T-helper 9 cell (primary cell): ENCODE measurements at regions not wholly inside any gene's neighbourhood (a gene's known extent, or its start where the extent isn't known, plus 50 kb on each side); places are given as distances from the start of the nearest gene placed in this dataset.

Experiments used
- DNase-seq: peaks from one replicate; pipeline ENCODE4 v3.0.0-alpha.2; 2020

GRCh38 chr18:11259469-11260150 is 110.2 kb upstream of the PIEZO2 start:
- DNase-seq = no peak

DNA sequence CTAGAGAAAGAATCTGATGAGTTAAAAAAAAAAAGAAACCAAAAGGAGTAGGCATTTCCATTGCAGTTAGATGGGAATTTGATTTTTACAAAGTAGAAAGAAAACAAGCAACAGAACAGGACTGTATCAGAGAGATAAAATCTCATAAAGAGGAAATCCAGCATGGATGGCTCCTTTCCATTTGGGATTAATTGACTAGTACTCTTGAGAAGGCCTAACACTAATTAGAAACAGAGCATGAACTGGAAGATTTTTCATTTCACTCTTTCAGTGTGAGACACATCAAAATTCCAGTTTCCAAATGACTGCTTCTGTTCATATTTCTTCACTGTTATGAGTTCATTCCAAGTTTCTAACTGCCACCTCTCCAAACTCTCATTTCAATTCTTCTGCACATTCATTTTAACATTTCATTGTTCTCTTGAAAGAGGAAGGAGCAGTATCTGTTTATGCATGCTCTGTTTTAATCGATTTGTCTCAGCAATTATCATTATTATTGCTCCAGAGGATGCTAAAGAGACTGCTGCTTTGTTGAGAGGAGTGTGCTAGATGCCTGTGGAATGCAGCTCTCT is 108.8 kb upstream of the PIEZO2 start:
- no peak for DNase-seq

GRCh38 chr18:11256251-11256650 is 106.9 kb upstream of the PIEZO2 start:
- DNase-seq = no peak

DNA sequence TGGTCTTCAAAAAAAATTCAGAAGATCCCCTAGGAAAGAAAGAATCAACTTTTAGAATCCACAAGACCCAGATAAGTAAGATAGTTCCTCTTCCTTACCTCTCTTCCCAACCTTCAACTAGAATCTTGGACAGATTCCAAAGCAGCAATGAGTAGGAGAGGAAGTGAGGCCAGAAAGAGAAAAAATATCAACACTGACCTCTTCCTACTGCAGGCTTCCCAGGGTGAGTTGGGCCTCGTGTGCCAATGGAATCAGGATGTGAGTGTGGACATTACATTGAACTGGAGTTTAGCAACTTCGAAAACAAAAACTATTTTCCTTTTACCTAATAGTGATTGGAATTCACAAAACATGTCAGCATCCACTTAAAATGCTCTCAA is 102.5 kb upstream of the PIEZO2 start:
- no peak for DNase-seq

DNA sequence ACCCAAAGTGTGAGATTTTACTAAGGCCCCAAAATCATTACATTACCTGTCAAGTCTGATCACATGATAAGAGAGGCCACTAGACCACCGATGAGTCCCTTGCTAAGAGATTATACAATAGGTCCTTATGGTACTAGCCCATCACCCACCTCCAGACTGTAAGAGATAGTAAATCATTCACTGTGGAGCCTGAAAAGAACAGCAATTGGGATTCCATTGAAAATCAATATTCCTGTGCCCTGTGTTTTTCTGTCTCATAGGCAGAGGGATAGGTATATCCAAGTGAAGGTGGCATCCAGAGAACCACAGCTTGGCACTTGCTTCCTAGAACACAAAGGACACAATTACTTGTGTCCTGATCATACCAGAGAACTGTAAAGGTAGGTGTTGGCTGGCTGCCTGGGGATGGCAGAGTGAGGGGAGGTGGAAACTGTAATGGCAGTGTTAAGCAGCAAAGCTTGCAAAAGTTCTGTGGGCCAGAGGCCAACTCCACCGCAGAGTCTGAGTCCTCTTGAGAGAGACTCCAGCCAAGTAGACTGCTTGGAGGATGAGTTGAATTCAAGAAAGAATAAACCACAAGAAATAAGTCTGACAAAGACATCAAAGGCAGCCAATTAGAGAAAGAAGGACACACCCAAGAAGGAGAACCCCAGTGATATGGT is 102.0 kb upstream of the PIEZO2 start:
- DNase-seq = no peak

- no peak for DNase-seq
Observed at GRCh38 chr18:11249391-11249790, 100.0 kb upstream of the PIEZO2 start.

DNA sequence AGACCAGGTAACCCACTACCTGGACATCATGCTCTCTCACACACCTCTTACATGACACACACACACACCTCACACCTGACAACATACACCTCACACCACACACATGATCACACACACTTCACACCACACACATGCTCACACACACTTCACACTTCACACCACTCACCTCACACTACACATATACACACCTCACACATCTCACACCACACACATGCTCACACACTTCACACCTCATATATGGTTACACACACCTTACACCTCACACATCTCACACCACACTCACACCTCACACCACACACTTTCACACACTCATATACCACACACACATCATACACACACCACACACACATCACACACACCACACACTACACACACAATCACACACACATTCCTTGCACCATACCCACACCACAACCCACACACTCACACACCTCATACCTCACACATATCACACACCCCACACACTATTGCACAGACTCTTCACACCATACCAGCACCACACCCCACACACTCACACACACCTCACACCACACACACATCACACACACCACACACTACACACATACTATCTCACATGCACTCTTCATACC is 98.1 kb upstream of the PIEZO2 start:
- no peak for DNase-seq

- DNase-seq = no peak
Observed at GRCh38 chr18:11246495-11247300, 97.3 kb upstream of the PIEZO2 start.

DNA sequence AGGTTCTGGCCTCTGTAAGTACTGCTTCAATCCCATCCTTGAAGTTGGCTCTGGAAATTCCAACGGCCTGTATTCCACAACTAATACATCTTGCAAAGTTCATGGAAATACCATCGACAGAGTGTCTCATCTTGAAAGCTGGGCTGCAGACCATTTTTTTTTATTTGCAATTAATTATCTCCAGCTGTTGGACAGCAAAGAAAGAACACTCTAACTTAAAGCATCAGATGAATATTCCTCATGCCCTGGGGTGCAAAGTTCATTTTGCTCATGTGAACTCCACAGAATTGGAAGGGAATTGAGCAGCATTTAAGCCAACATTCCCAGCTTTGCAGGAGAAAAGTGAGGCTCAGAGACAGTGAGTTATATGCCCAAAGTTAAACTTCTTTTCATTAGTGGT is 96.5 kb upstream of the PIEZO2 start:
- DNase-seq = no peak

GRCh38 chr18:11237484-11237883 is 88.1 kb upstream of the PIEZO2 start:
- no peak for DNase-seq

- DNase-seq = no peak
Observed at GRCh38 chr18:11237066-11237465, 87.7 kb upstream of the PIEZO2 start.

- DNase-seq = no peak
Observed at GRCh38 chr18:11224153-11224552, 74.8 kb upstream of the PIEZO2 start.

DNA sequence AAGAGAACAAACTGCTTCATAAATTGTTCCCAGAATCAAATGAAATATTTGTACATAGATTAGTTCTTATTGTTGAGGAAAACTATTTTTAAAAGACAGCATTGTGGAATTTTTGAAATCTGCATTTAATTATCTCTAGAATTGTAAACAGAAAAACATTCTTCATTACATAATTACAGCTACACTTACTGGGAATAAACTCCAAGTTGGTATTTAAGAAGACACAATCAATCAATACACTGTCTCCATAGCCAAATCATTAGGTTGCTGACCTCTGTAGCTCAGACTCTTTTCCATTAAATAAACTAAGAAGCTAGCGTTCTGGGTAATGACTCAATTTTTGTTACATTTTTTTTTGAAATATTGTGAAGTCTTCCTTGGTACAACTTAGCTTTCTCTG is 70.2 kb upstream of the PIEZO2 start:
- DNase-seq = no peak

- no peak for DNase-seq
Observed at GRCh38 chr18:11215216-11215615, 65.8 kb upstream of the PIEZO2 start.

DNA sequence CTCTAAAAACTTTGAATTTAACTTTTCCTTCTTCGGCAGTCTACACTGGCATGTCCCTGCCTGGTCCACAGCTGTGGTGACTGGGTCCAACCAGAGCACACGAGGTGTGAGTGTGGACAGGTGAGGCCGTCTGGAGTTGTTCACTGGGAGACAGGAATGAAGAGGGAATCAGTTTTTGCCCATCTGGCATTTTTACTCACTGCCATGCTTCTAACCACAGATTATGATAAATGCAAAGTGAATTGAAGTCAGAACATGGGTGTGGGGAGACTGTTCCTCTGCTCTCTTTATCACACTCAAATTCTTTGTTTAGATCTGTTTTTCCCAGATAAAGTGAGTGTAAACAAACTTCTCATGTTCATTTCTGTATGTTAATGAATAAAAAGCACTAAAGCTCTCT is 54.7 kb upstream of the PIEZO2 start:
- no peak for DNase-seq

DNA sequence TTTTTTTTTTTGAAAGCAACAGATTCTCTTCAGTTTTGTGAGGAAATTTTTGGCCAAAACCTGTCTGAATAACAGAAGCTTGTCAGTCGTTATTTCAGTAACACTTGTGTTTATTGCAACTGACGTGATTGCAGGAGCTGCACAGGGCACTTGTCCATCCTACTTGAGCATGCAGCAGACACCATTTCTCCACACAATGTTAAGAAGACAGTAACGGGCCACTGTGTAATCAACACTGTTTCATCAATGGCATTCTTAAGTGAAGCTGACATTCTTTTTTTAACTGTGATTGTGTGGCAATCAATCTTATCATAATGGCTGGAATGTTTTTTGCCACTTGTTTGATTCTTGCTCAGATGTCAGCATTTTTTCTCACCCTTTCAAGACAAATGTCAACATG is 50.1 kb upstream of the PIEZO2 start:
- DNase-seq = no peak
